Breast epithelium (tissue), 3 donors: ENCODE measurements at regions not wholly inside any gene's neighbourhood (a gene's known extent, or its start where the extent isn't known, plus 50 kb on each side); places are given as distances from the start of the nearest gene placed in this dataset.

ENCODE experiments used
- POLR2A ChIP-seq: fragments of 450-650 bp; IDR thresholded peaks from one replicate; pipeline ENCODE4 v1.6.1; 2016; ENCODE audit warnings: antibody characterized with exemption, mild to moderate bottlenecking, moderate library complexity
- POLR2AphosphoS5 ChIP-seq, 3 donors: sonication (generic); formaldehyde crosslinking; IDR thresholded peaks; one replicate each; pipeline ENCODE4 v1.6.1; 2017; ENCODE audit warnings: antibody characterized with exemption in 3 of 3
- TF ChIP-seq, protein P1 (sequence below), 3 donors: fragments of 450-650 bp; IDR thresholded peaks; one replicate each; pipeline ENCODE4 v1.5.1; 2016 to 2017; ENCODE audit warnings: antibody characterized with exemption in 3 of 3, mild to moderate bottlenecking in 3 of 3, moderate library complexity in 3 of 3

DNA sequence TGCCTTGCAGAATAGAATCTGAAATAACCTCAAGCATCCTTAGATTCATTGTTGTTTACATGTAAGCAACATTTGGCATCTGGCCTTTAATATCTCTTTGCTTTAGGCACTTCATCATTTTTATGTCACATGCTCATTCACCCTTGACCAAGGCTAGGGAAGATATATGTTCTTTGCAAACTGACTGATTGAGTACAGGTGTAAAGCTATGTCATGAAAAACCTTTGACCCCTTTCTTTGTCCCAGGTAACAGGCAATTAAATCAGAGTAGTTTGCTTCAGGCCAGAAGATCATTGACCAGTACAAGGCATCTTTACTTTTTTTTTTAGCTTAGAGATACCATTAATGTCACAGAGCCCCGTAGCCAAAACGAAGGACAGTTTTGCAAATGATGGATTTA is 520.6 kb downstream of the STK39 start:
- TF ChIP-seq, protein P1, sequence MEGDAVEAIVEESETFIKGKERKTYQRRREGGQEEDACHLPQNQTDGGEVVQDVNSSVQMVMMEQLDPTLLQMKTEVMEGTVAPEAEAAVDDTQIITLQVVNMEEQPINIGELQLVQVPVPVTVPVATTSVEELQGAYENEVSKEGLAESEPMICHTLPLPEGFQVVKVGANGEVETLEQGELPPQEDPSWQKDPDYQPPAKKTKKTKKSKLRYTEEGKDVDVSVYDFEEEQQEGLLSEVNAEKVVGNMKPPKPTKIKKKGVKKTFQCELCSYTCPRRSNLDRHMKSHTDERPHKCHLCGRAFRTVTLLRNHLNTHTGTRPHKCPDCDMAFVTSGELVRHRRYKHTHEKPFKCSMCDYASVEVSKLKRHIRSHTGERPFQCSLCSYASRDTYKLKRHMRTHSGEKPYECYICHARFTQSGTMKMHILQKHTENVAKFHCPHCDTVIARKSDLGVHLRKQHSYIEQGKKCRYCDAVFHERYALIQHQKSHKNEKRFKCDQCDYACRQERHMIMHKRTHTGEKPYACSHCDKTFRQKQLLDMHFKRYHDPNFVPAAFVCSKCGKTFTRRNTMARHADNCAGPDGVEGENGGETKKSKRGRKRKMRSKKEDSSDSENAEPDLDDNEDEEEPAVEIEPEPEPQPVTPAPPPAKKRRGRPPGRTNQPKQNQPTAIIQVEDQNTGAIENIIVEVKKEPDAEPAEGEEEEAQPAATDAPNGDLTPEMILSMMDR (IDR thresholded peaks at IDR 0.05) = no peak
- no peak for TF ChIP-seq POLR2A
- TF ChIP-seq POLR2AphosphoS5 (IDR thresholded peaks at IDR 0.05) = no peak
